ENCODE measurements at regions not wholly inside any gene's neighbourhood (a gene's known extent, or its start where the extent isn't known, plus 50 kb on each side); places are given as distances from the start of the nearest gene placed in this dataset.

GRCh38 chr1:201761178-201761577 is 67.8 kb upstream of the IPO9 start (continued):
- TF ChIP-seq NANOG (IDR thresholded peaks at IDR 0.05; ENCODE audit: insufficient read depth, low read depth, low read length, poor library complexity, severe bottlenecking) = no peak
- no peak for TF ChIP-seq KDM4A (IDR thresholded peaks at IDR 0.05; ENCODE audit: low read depth, low read length, severe bottlenecking)
- no peak for TF ChIP-seq SP4 (IDR thresholded peaks at IDR 0.05; ENCODE audit: low read length)

Measured in H1 (cell line).